SK-N-SH treated with all-trans-retinoic acid at 6 μM for 48 hours (cell line): ENCODE measurements at regions not wholly inside any gene's neighbourhood (a gene's known extent, or its start where the extent isn't known, plus 50 kb on each side); places are given as distances from the start of the nearest gene placed in this dataset.

Experiments used
- ATAC-seq: fragments of 200-7000 bp; cut with Tn5 transposase; 3 replicates; pipeline ENCODE4 v1.9.1; 2020; ENCODE audit warnings: mild to moderate bottlenecking, moderate library complexity
- ARNTL ChIP-seq: fragments of 450-650 bp; formaldehyde crosslinking; IDR thresholded peaks from 2 replicates; pipeline ENCODE4 v1.5.0; 2020; ENCODE audit warnings: low read depth, mild to moderate bottlenecking, moderate library complexity, borderline replicate concordance
- BACH2 ChIP-seq: fragments of 250-450 bp; sonication (Bioruptor Pico); IDR thresholded peaks from 2 replicates; pipeline ENCODE4 v1.9.0; 2021; ENCODE audit warnings: mild to moderate bottlenecking, borderline replicate concordance
- CSDC2 ChIP-seq: fragments of 250-450 bp; sonication (Bioruptor Pico); IDR thresholded peaks from 2 replicates; pipeline ENCODE4 v1.5.0; 2020; ENCODE audit warnings: mild to moderate bottlenecking, moderate library complexity
- CSRNP3 ChIP-seq: fragments of 250-450 bp; sonication (Bioruptor Pico); IDR thresholded peaks from 2 replicates; pipeline ENCODE4 v1.5.1; 2021; ENCODE audit warnings: mild to moderate bottlenecking, moderate library complexity
- ESRRG ChIP-seq: fragments of 250-450 bp; sonication (Bioruptor Pico); IDR thresholded peaks from 2 replicates; pipeline ENCODE4 v1.6.1; 2021; ENCODE audit warnings: mild to moderate bottlenecking
- GLIS3 ChIP-seq: fragments of 250-450 bp; sonication (Bioruptor Pico); IDR thresholded peaks from 2 replicates; pipeline ENCODE4 v1.5.0; 2020; ENCODE audit warnings: mild to moderate bottlenecking, moderate library complexity
- ISL1 ChIP-seq: fragments of 250-450 bp; sonication (Bioruptor Pico); IDR thresholded peaks from 2 replicates; pipeline ENCODE4 v2.1.2; 2022; ENCODE audit warnings: mild to moderate bottlenecking, moderate library complexity
- OSR1 ChIP-seq: fragments of 250-450 bp; sonication (Bioruptor Pico); IDR thresholded peaks from 2 replicates; pipeline ENCODE4 v1.8.0; 2022; ENCODE audit warnings: moderate library complexity, mild to moderate bottlenecking, inconsistent platforms
- PATZ1 ChIP-seq: fragments of 250-450 bp; sonication (Bioruptor Pico); IDR thresholded peaks from 2 replicates; pipeline ENCODE4 v1.8.0; 2020; ENCODE audit warnings: mild to moderate bottlenecking, moderate library complexity, borderline replicate concordance
- POU6F1 ChIP-seq: fragments of 250-450 bp; sonication (Bioruptor Pico); IDR thresholded peaks from 2 replicates; pipeline ENCODE4 v1.8.0; 2021; ENCODE audit warnings: low read depth, mild to moderate bottlenecking, moderate library complexity, borderline replicate concordance
- PPARA ChIP-seq: fragments of 250-450 bp; sonication (Bioruptor Pico); IDR thresholded peaks from 2 replicates; pipeline ENCODE4 v1.5.0; 2020; ENCODE audit warnings: mild to moderate bottlenecking, borderline replicate concordance
- RARB ChIP-seq: fragments of 250-450 bp; sonication (Bioruptor Pico); IDR thresholded peaks from 2 replicates; pipeline ENCODE4 v1.8.0; 2021; ENCODE audit warnings: mild to moderate bottlenecking, moderate library complexity
- SNAI2 ChIP-seq: fragments of 250-450 bp; sonication (Bioruptor Pico); IDR thresholded peaks from 2 replicates; pipeline ENCODE4 v1.5.0; 2020; ENCODE audit warnings: mild to moderate bottlenecking, moderate library complexity
- TCF4 ChIP-seq: fragments of 250-450 bp; sonication (Bioruptor Pico); IDR thresholded peaks from 2 replicates; pipeline ENCODE4 v1.8.0; 2021; ENCODE audit warnings: mild to moderate bottlenecking, moderate library complexity, borderline replicate concordance
- TSHZ2 ChIP-seq: fragments of 250-450 bp; sonication (Bioruptor Pico); IDR thresholded peaks from 2 replicates; pipeline ENCODE4 v1.5.0; 2020; ENCODE audit warnings: mild to moderate bottlenecking, moderate library complexity
- ZC3H10 ChIP-seq: fragments of 250-450 bp; sonication (Bioruptor Pico); IDR thresholded peaks from 2 replicates; pipeline ENCODE4 v1.5.1; 2021; ENCODE audit warnings: mild to moderate bottlenecking, moderate library complexity
- ZFP3 ChIP-seq: fragments of 250-450 bp; sonication (Bioruptor Pico); IDR thresholded peaks from 2 replicates; pipeline ENCODE4 v1.5.0; 2020; ENCODE audit warnings: mild to moderate bottlenecking, moderate library complexity
- ZFP30 ChIP-seq: fragments of 450-650 bp; formaldehyde crosslinking; IDR thresholded peaks from 2 replicates; pipeline ENCODE4 v1.5.0; 2022; ENCODE audit warnings: mild to moderate bottlenecking, moderate library complexity
- ZNF8 ChIP-seq: fragments of 450-650 bp; formaldehyde crosslinking; IDR thresholded peaks from 2 replicates; pipeline ENCODE4 v1.5.0; 2020; ENCODE audit warnings: mild to moderate bottlenecking, moderate library complexity
- TF ChIP-seq, protein P1 (sequence below): fragments of 250-450 bp; sonication (Bioruptor Pico); IDR thresholded peaks from 2 replicates; pipeline ENCODE4 v1.5.1; 2020; ENCODE audit warnings: low read depth, mild to moderate bottlenecking, moderate library complexity

DNA sequence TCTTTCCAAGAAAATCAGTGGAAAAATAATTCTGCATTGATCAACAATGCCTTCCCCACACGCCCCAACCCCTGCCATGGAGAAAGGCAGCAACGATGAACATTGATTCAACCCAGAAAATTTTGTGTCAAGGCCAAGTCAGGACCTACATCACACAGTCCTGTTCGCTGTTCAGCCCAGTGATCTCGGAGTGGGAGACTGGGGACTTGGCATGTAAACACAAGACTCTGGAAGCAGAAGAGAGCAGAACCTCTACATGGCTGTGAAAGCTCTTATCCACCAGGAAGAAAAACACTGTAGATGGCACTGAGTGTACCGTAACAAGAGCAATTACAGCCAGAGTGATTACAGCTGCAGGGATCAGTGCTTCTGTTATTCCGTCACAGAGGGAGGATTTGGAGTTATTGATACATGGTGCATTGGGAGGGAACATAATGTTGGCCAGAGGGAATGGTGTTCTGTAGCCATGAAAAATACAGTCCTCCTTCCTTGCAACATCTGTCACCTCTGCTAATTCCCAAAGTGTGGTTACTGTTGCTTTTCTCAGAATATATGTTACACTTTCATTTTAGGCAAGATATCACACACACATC lies 136.6 kb downstream of the IQUB start (continued):
- no peak for TF ChIP-seq TSHZ2
- no peak for TF ChIP-seq ZFP3 (CRISPR knock-in tag)
- TF ChIP-seq ISL1 (CRISPR knock-in tag), result no peak

DNA sequence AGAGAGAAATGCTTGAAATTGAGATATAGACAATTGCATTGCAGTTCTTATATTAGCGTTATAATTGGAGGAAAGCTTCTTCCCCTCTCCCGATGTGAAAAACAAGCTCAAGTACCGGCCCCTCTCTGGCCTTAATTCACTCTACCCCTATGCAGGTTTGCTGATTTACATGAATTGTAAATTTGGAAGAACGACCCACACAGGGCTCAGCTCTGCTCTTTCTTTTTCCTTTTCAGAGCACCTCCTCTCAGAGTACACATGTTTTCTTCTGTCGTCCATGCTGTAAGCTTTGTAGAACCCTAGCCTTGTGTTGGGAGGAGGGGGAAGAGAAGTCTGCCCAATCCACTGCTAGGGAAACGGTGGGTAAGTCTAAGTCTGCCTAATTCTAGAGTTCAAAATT lies 140.8 kb downstream of the IQUB start:
- ATAC-seq, result no peak
- TF ChIP-seq ZNF8 (no peak), ZFP3 (CRISPR knock-in tag) (no peak), ISL1 (CRISPR knock-in tag) (no peak), CSRNP3 (CRISPR knock-in tag) (no peak), TSHZ2 (no peak), ARNTL (no peak), BACH2 (CRISPR knock-in tag) (no peak), POU6F1 (CRISPR knock-in tag) (no peak), OSR1 (CRISPR knock-in tag) (no peak), ZC3H10 (CRISPR knock-in tag) (no peak)
- TF ChIP-seq, protein P1, sequence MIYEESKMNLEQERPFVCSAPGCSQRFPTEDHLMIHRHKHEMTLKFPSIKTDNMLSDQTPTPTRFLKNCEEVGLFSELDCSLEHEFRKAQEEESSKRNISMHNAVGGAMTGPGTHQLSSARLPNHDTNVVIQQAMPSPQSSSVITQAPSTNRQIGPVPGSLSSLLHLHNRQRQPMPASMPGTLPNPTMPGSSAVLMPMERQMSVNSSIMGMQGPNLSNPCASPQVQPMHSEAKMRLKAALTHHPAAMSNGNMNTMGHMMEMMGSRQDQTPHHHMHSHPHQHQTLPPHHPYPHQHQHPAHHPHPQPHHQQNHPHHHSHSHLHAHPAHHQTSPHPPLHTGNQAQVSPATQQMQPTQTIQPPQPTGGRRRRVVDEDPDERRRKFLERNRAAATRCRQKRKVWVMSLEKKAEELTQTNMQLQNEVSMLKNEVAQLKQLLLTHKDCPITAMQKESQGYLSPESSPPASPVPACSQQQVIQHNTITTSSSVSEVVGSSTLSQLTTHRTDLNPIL (CRISPR knock-in tag), result no peak

DNA sequence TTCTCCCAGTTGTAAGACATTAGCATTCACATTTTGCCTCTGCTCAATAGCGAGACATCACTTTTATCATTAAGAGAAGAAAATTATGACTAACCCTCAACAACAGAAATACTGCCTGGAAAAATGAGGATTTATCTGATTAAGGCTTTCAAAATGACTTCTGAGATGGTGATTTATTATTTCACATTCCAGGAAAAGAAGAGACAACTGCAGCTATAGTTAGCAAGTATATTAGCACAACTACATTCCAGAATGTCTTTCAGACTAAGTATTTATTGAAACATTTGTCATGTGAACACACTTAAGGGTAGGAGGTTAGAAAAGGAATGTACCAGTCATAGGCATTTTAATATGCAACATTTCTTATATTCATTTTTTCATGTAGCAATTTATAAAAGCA lies 162.0 kb downstream of the IQUB start:
- ATAC-seq, result no peak
- TF ChIP-seq OSR1 (CRISPR knock-in tag) (no peak), RARB (CRISPR knock-in tag) (no peak), GLIS3 (CRISPR knock-in tag) (peak; percentile 73), ZFP3 (CRISPR knock-in tag) (peak; percentile 73; the same call in 1 of the 2 replicates), ESRRG (CRISPR knock-in tag) (peak; percentile 41; the same call in 1 of the 2 replicates), BACH2 (CRISPR knock-in tag) (no peak), PATZ1 (CRISPR knock-in tag) (peak; percentile 79; the same call in 1 of the 2 replicates), CSRNP3 (CRISPR knock-in tag) (peak; percentile 29; the same call in 1 of the 2 replicates), SNAI2 (CRISPR knock-in tag) (peak; percentile 49; the same call in 1 of the 2 replicates), ZFP30 (CRISPR knock-in tag) (no peak), CSDC2 (peak; percentile 67; the same call in 1 of the 2 replicates), ZNF8 (no peak), PPARA (no peak), ISL1 (CRISPR knock-in tag) (peak; percentile 99), TCF4 (CRISPR knock-in tag) (no peak)
- TF ChIP-seq, protein P1 (CRISPR knock-in tag), result peak; percentile 95
